ENCODE measurements at regions not wholly inside any gene's neighbourhood (a gene's known extent, or its start where the extent isn't known, plus 50 kb on each side); places are given as distances from the start of the nearest gene placed in this dataset.

DNA sequence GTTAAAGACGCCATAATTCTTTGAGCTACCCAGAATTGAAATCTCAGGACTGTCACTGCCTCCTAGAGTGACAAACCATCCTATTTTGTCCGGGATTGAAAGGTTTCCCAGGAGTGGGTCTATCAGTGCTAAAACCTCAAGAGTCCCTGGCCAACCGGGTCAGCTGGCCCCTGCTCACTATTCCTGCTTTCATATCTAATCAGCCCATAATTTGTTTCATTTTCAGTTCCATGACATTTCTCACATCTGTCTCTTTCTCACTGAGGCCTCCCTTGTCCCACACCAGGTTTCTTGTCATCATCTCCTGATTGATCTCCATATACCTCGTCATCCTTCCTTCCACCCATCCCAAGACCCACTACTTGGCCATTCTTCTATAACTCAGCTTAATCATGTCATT, 98.2 kb downstream of the SLC35B3 start:
- TF ChIP-seq, protein P1, sequence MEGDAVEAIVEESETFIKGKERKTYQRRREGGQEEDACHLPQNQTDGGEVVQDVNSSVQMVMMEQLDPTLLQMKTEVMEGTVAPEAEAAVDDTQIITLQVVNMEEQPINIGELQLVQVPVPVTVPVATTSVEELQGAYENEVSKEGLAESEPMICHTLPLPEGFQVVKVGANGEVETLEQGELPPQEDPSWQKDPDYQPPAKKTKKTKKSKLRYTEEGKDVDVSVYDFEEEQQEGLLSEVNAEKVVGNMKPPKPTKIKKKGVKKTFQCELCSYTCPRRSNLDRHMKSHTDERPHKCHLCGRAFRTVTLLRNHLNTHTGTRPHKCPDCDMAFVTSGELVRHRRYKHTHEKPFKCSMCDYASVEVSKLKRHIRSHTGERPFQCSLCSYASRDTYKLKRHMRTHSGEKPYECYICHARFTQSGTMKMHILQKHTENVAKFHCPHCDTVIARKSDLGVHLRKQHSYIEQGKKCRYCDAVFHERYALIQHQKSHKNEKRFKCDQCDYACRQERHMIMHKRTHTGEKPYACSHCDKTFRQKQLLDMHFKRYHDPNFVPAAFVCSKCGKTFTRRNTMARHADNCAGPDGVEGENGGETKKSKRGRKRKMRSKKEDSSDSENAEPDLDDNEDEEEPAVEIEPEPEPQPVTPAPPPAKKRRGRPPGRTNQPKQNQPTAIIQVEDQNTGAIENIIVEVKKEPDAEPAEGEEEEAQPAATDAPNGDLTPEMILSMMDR (IDR thresholded peaks at IDR 0.05) = no peak
- no peak overlapping the region for H3K4me3 ChIP-seq (ENCODE audit: low read depth, low read length)
- no peak overlapping the region for H3K9ac ChIP-seq
- no peaks in the 10 kb centered on the region for H3K4me1 ChIP-seq
- no peak overlapping the region for H2AFZ ChIP-seq
- H3K27me3 ChIP-seq (ENCODE audit: control insufficient read depth, insufficient read depth, low read length) = no peaks in the 10 kb centered on the region
- H3K27ac ChIP-seq = no peak overlapping the region
- H3K9me3 ChIP-seq (ENCODE audit: control insufficient read depth, low read length) = no peaks in the 10 kb centered on the region
- H3K36me3 ChIP-seq (ENCODE audit: control insufficient read depth, insufficient read depth, low read length) = no peaks in the 10 kb centered on the region
- H3K79me2 ChIP-seq = no peaks in the 10 kb centered on the region
- no peak overlapping the region for H3K4me2 ChIP-seq (ENCODE audit: low read length)

- no peaks in the 10 kb centered on the region for H3K79me2 ChIP-seq
- H3K27ac ChIP-seq = no peak overlapping the region
- TF ChIP-seq, protein P1 (IDR thresholded peaks at IDR 0.05) = no peak
- no peaks in the 10 kb centered on the region for H3K9me3 ChIP-seq (ENCODE audit: control insufficient read depth, low read length)
- no peak overlapping the region for H3K4me2 ChIP-seq (ENCODE audit: low read length)
- no peaks in the 10 kb centered on the region for H3K36me3 ChIP-seq (ENCODE audit: control insufficient read depth, insufficient read depth, low read length)
- no peaks in the 10 kb centered on the region for H3K4me1 ChIP-seq
- H3K4me3 ChIP-seq (ENCODE audit: low read depth, low read length) = no peak overlapping the region
- no peak overlapping the region for H3K9ac ChIP-seq
- no peak overlapping the region for H2AFZ ChIP-seq
- no peaks in the 10 kb centered on the region for H3K27me3 ChIP-seq (ENCODE audit: control insufficient read depth, insufficient read depth, low read length)
Measured at GRCh38 chr6:8336406-8337057, 98.8 kb downstream of the SLC35B3 start.

GRCh38 chr6:8335896-8336295, 99.4 kb downstream of the SLC35B3 start:
- Histone ChIP-seq H3K9me3 (ENCODE audit: control insufficient read depth, low read length) (no peaks in the 10 kb centered on the region), H2AFZ (no peak overlapping the region), H3K27ac (no peak overlapping the region), H3K4me2 (ENCODE audit: low read length) (no peak overlapping the region), H3K4me1 (no peaks in the 10 kb centered on the region), H3K27me3 (ENCODE audit: control insufficient read depth, insufficient read depth, low read length) (no peaks in the 10 kb centered on the region), H3K4me3 (ENCODE audit: low read depth, low read length) (no peak overlapping the region), H3K36me3 (ENCODE audit: control insufficient read depth, insufficient read depth, low read length) (no peaks in the 10 kb centered on the region), H3K79me2 (no peaks in the 10 kb centered on the region), H3K9ac (no peak overlapping the region)
- TF ChIP-seq, protein P1 (IDR thresholded peaks at IDR 0.05) = no peak

DNA sequence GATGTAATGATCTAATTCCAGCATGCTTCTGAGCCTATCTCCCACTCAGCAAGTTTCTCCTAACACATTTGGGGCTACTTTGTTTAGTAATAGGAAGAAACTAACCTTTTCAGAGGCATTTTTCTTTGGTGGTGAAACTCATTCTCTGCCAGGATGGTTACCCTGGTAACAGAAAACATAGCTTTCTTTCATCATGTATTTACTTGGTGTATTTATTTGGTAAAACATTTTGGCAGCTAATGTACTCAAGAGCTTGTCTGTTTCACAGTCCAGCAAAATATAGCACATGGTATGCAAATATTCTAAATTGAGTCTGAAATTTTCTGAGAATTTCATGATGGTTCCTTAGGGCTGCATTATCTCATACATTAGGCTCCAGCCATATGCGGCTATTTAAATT, 100.0 kb downstream of the SLC35B3 start:
- no peaks in the 10 kb centered on the region for H3K79me2 ChIP-seq
- TF ChIP-seq, protein P1 (IDR thresholded peaks at IDR 0.05) = no peak

GRCh38 chr6:8334113-8334512, 101.2 kb downstream of the SLC35B3 start:
- no peaks in the 10 kb centered on the region for H3K9me3 ChIP-seq (ENCODE audit: control insufficient read depth, low read length)
- H3K4me1 ChIP-seq = no peaks in the 10 kb centered on the region
- H3K4me2 ChIP-seq (ENCODE audit: low read length) = no peak overlapping the region
- no peak overlapping the region for H3K4me3 ChIP-seq (ENCODE audit: low read depth, low read length)
- no peaks in the 10 kb centered on the region for H3K36me3 ChIP-seq (ENCODE audit: control insufficient read depth, insufficient read depth, low read length)
- H3K79me2 ChIP-seq = no peaks in the 10 kb centered on the region
- TF ChIP-seq, protein P1 (IDR thresholded peaks at IDR 0.05) = no peak
- no peak overlapping the region for H3K27ac ChIP-seq
- no peaks in the 10 kb centered on the region for H3K27me3 ChIP-seq (ENCODE audit: control insufficient read depth, insufficient read depth, low read length)
- H3K9ac ChIP-seq = no peak overlapping the region
- H2AFZ ChIP-seq = no peak overlapping the region

More for the DNA sequence above, 100.0 kb downstream of the SLC35B3 start:
- Histone ChIP-seq H3K27ac (no peak overlapping the region), H3K4me3 (ENCODE audit: low read depth, low read length) (no peak overlapping the region), H3K27me3 (ENCODE audit: control insufficient read depth, insufficient read depth, low read length) (no peaks in the 10 kb centered on the region), H3K4me1 (no peaks in the 10 kb centered on the region), H3K9ac (no peak overlapping the region), H3K9me3 (ENCODE audit: control insufficient read depth, low read length) (no peaks in the 10 kb centered on the region), H3K4me2 (ENCODE audit: low read length) (no peak overlapping the region), H2AFZ (no peak overlapping the region), H3K36me3 (ENCODE audit: control insufficient read depth, insufficient read depth, low read length) (no peaks in the 10 kb centered on the region)
